Liver (tissue), 8 donors: ENCODE measurements at regions not wholly inside any gene's neighbourhood (a gene's known extent, or its start where the extent isn't known, plus 50 kb on each side); places are given as distances from the start of the nearest gene placed in this dataset.

ENCODE experiments used
- DNase-seq: peaks from one replicate; pipeline ENCODE4 v3.0.0-alpha.2; 2017; ENCODE audit warnings: low spot score
- H3K27ac ChIP-seq, 2 donors: one replicate each; pipeline ENCODE4 v1.7.0; 2013; ENCODE audit warnings: inconsistent platforms in 2 of 2, low read length in 2 of 2, control low read depth in 1 of 2, low read depth in 1 of 2, mild to moderate bottlenecking in 1 of 2
- H3K27me3 ChIP-seq, 4 donors: one replicate each; pipeline versions ENCODE4 v1.6.1 to v1.7.0; 2013; ENCODE audit warnings: low read length in 3 of 4, inconsistent platforms in 1 of 4, mild to moderate bottlenecking in 1 of 4, moderate library complexity in 1 of 4; ENCODE audit not compliant: control insufficient read depth in 4 of 4, insufficient read depth in 4 of 4
- H3K36me3 ChIP-seq, 4 donors: one replicate each; pipeline versions ENCODE4 v1.6.1 to v1.7.0; 2013; ENCODE audit warnings: low read length in 3 of 4, mild to moderate bottlenecking in 3 of 4, low read depth in 1 of 4, moderate library complexity in 1 of 4; ENCODE audit not compliant: control insufficient read depth in 4 of 4, insufficient read depth in 3 of 4
- H3K4me1 ChIP-seq, 4 donors: one replicate each; pipeline versions ENCODE4 v1.6.1 to v1.7.0; 2013; ENCODE audit warnings: low read length in 3 of 4, mild to moderate bottlenecking in 3 of 4, moderate library complexity in 1 of 4; ENCODE audit not compliant: control insufficient read depth in 4 of 4, insufficient read depth in 4 of 4
- H3K4me3 ChIP-seq, 3 donors: one replicate each; pipeline versions ENCODE4 v1.6.1 to v1.7.0; 2013; ENCODE audit warnings: low read length in 3 of 3, control low read depth in 1 of 3, low read depth in 1 of 3, mild to moderate bottlenecking in 1 of 3
- H3K9ac ChIP-seq, 2 donors: one replicate each; pipeline ENCODE4 v1.7.0; 2013; ENCODE audit warnings: low read length in 2 of 2, mild to moderate bottlenecking in 2 of 2, moderate library complexity in 2 of 2, control low read depth in 1 of 2, low read depth in 1 of 2
- H3K9me3 ChIP-seq, 4 donors: one replicate each; pipeline versions ENCODE4 v1.6.1 to v1.7.0; 2013; ENCODE audit warnings: low read length in 3 of 4; ENCODE audit not compliant: control insufficient read depth in 4 of 4
- EGR1 ChIP-seq, 2 donors: IDR thresholded peaks; 2 replicates each; pipeline ENCODE4 v1.6.1; 2016 to 2018; ENCODE audit warnings: antibody characterized with exemption in 2 of 2, low read depth in 2 of 2
- FOXA1 ChIP-seq: IDR thresholded peaks from 2 replicates; pipeline ENCODE4 v1.6.1; 2016; ENCODE audit warnings: antibody characterized with exemption
- FOXA2 ChIP-seq: IDR thresholded peaks from 2 replicates; pipeline ENCODE4 v1.6.1; 2016; ENCODE audit warnings: antibody characterized with exemption
- GABPA ChIP-seq, 2 donors: IDR thresholded peaks in 1 of 2; conservative IDR thresholded peaks in 1 of 2; 2 replicates each; pipeline ENCODE4 v1.6.1; 2016; ENCODE audit warnings: antibody characterized with exemption in 2 of 2, mild to moderate bottlenecking in 1 of 2, moderate library complexity in 1 of 2
- HNF4A ChIP-seq, 2 donors: conservative IDR thresholded peaks; 2 replicates each; pipeline ENCODE4 v1.6.1; 2016; ENCODE audit warnings: antibody characterized with exemption in 2 of 2, mild to moderate bottlenecking in 2 of 2
- HNF4G ChIP-seq: IDR thresholded peaks from 2 replicates; pipeline ENCODE4 v1.6.1; 2016; ENCODE audit warnings: antibody characterized with exemption
- NR2F2 ChIP-seq: IDR thresholded peaks from 2 replicates; pipeline ENCODE4 v1.6.1; 2016; ENCODE audit warnings: antibody characterized with exemption
- RXRA ChIP-seq, 2 donors: IDR thresholded peaks; 2 replicates each; pipeline ENCODE4 v1.6.1; 2017 to 2018; ENCODE audit warnings: antibody characterized with exemption in 2 of 2, mild to moderate bottlenecking in 1 of 2
- YY1 ChIP-seq: IDR thresholded peaks from 2 replicates; pipeline ENCODE4 v1.6.1; 2016; ENCODE audit warnings: antibody characterized with exemption, mild to moderate bottlenecking
- WGBS: extraction: QIAGEN DNeasy Blood & Tissue Kit; methylation state at CpG from one replicate; pipeline ENCODE4 v1.1.7; 2013; 5-methylcytosine and 5-hydroxymethylcytosine counted together
- TF ChIP-seq, protein P1 (sequence below): IDR thresholded peaks from 2 replicates; pipeline ENCODE4 v1.6.1; 2016; ENCODE audit warnings: antibody characterized with exemption
- TF ChIP-seq, protein P2 (sequence below): IDR thresholded peaks from 2 replicates; pipeline ENCODE4 v1.6.1; 2016; ENCODE audit warnings: antibody characterized with exemption
- TF ChIP-seq, protein P3 (sequence below): fragments of 150-350 bp; IDR thresholded peaks from 2 replicates; pipeline ENCODE4 v1.5.1; 2017; ENCODE audit warnings: improper control_type of control experiment, low read depth, low read length; ENCODE audit not compliant: missing input control
- donor health status: healthy.
- donor health status: healthy.
- donor health status: healthy.
- donor health status: healthy.
- donor health status: healthy.

DNA sequence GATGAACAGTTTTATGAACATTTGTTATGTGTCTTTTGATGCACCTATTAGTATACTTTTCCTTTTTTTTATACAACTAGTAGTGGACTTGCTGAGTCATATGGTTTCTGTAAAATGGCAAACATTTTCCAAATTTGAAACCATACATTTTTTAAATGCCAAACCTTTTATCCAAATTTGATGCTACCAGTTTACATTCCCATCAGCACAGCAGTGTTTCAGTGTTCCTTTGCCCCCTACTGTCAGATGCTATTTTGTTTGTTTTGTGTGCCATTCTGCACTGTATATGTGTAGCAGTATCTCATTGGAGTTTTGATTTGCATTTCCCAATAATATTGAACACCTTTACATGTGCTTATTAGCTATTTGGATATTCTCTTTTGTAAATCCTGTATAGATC is 219.4 kb downstream of the TANC2 start (continued):
- TF ChIP-seq, protein P1, sequence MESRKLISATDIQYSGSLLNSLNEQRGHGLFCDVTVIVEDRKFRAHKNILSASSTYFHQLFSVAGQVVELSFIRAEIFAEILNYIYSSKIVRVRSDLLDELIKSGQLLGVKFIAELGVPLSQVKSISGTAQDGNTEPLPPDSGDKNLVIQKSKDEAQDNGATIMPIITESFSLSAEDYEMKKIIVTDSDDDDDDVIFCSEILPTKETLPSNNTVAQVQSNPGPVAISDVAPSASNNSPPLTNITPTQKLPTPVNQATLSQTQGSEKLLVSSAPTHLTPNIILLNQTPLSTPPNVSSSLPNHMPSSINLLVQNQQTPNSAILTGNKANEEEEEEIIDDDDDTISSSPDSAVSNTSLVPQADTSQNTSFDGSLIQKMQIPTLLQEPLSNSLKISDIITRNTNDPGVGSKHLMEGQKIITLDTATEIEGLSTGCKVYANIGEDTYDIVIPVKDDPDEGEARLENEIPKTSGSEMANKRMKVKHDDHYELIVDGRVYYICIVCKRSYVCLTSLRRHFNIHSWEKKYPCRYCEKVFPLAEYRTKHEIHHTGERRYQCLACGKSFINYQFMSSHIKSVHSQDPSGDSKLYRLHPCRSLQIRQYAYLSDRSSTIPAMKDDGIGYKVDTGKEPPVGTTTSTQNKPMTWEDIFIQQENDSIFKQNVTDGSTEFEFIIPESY, result no peak

DNA sequence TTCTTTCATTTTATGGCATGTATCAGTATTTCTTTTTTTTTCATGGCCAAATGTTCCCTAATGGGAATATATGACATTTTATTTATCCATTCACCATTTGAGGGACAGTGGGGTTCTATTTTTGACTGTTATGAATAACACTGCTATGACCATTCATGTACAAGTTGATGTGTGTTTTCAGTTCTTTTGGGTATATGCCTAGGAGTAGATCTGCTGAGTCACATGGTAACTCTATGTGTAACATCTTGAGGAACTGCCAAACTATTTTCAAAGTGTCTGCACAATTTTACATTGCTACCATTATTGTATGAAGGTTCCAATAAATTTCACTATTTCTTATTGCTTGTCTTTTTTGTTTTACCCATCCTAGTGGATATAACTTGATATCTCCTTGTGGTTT is 223.0 kb downstream of the TANC2 start:
- Histone ChIP-seq H3K4me1 (no peaks in the 10 kb centered on the region), H3K9me3 (no peaks in the 10 kb centered on the region), H3K9ac (no peak overlapping the region), H3K27me3 (no peaks in the 10 kb centered on the region), H3K36me3 (no peaks in the 10 kb centered on the region), H3K4me3 (no peak overlapping the region), H3K27ac (no peak overlapping the region)
- no peak for TF ChIP-seq GABPA (IDR thresholded peaks at IDR 0.05 in 1 of 2, conservative IDR thresholded peaks at IDR 0.05 in 1 of 2)
- TF ChIP-seq, protein P2, sequence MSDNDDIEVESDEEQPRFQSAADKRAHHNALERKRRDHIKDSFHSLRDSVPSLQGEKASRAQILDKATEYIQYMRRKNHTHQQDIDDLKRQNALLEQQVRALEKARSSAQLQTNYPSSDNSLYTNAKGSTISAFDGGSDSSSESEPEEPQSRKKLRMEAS, result no peak
- no peak for TF ChIP-seq NR2F2
- no peak for TF ChIP-seq FOXA2
- DNase-seq, result no peak

DNA sequence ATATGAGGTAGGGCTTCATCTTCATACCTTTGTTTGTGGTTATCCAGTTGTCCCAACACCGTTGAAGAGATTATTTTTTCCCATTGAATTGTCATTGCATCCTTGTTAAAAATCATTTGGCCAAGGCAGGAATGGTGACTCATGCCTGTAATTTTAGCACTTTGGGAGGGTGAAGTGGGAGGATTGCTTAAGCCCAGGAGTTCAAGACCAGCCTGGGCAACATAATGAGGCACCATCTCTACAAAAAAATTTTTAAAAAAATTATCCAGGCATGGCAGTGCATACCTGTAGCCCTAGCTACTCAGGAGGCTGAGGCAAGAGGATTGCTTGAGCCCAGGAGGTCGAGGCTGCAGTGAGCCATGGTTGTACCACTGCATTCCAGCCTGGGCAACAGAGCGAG is 223.9 kb downstream of the TANC2 start:
- DNase-seq, result no peak
- H3K36me3 ChIP-seq, result no peaks in the 10 kb centered on the region
- H3K9me3 ChIP-seq, result no peaks in the 10 kb centered on the region
- no peak overlapping the region for H3K4me3 ChIP-seq
- WGBS, result 82% methylated on average over 3 of the region's 3 CpGs
- no peaks in the 10 kb centered on the region for H3K27me3 ChIP-seq
- no peaks in the 10 kb centered on the region for H3K4me1 ChIP-seq
- H3K27ac ChIP-seq, result no peak overlapping the region
- H3K9ac ChIP-seq, result no peak overlapping the region
- TF ChIP-seq FOXA1, result no peak
- no peak for TF ChIP-seq HNF4G
- no peak for TF ChIP-seq EGR1 (IDR thresholded peaks at IDR 0.05; ENCODE audit: low read depth in 2 of 2)
- TF ChIP-seq, protein P3, sequence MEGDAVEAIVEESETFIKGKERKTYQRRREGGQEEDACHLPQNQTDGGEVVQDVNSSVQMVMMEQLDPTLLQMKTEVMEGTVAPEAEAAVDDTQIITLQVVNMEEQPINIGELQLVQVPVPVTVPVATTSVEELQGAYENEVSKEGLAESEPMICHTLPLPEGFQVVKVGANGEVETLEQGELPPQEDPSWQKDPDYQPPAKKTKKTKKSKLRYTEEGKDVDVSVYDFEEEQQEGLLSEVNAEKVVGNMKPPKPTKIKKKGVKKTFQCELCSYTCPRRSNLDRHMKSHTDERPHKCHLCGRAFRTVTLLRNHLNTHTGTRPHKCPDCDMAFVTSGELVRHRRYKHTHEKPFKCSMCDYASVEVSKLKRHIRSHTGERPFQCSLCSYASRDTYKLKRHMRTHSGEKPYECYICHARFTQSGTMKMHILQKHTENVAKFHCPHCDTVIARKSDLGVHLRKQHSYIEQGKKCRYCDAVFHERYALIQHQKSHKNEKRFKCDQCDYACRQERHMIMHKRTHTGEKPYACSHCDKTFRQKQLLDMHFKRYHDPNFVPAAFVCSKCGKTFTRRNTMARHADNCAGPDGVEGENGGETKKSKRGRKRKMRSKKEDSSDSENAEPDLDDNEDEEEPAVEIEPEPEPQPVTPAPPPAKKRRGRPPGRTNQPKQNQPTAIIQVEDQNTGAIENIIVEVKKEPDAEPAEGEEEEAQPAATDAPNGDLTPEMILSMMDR, result no peak

DNA sequence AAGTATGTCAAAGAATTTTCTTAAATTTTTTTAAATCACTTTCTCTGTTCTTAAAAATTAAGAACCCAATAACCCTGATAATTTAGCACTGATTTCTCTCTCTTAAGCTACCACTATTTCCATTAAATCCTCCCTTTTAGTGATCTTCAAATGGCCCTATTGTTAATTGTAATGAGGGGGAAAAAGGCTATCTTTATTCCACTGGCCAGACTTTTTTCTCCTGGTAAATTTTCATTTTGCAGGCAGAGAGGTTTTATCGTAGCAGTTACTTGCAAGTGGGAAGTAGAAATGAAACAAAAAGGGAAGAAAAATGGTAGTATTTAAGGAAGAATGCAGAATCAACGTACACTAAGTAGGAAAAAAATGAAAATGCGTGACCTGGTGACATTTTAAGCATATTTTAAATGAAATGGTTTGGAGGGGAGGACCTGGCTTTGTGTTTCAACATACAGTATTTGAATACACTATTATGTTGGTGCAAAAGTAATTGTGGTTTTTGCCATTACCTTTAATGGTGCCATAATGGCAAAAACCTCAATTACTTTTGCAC is 224.9 kb downstream of the TANC2 start:
- no peak overlapping the region for H3K27ac ChIP-seq
- no peaks in the 10 kb centered on the region for H3K4me1 ChIP-seq
- 84% methylated on average over 3 of the region's 3 CpGs for WGBS
- no peaks in the 10 kb centered on the region for H3K27me3 ChIP-seq
- no peak overlapping the region for H3K4me3 ChIP-seq
- no peak overlapping the region for H3K9ac ChIP-seq
- TF ChIP-seq RXRA (IDR thresholded peaks at IDR 0.05), result no peak
- no peak for TF ChIP-seq YY1
- no peak for TF ChIP-seq HNF4A (conservative IDR thresholded peaks at IDR 0.05)
- TF ChIP-seq, protein P1, result no peak
- TF ChIP-seq FOXA2, result no peak
- no peak for TF ChIP-seq GABPA (IDR thresholded peaks at IDR 0.05 in 1 of 2, conservative IDR thresholded peaks at IDR 0.05 in 1 of 2)
- no peaks in the 10 kb centered on the region for H3K36me3 ChIP-seq
- H3K9me3 ChIP-seq, result no peaks in the 10 kb centered on the region
- no peak for DNase-seq
